Stimulated activated CD4-positive, alpha-beta T cell treated with anti-CD3 and anti-CD28 coated beads, Interleukin-15, amount 100 ng/mL, for 24 hours (primary cell): ENCODE measurements at regions not wholly inside any gene's neighbourhood (a gene's known extent, or its start where the extent isn't known, plus 50 kb on each side); places are given as distances from the start of the nearest gene placed in this dataset.

Experiments used
- DNase-seq: peaks from one replicate; pipeline ENCODE4 v3.0.0-alpha.2; 2020

DNA sequence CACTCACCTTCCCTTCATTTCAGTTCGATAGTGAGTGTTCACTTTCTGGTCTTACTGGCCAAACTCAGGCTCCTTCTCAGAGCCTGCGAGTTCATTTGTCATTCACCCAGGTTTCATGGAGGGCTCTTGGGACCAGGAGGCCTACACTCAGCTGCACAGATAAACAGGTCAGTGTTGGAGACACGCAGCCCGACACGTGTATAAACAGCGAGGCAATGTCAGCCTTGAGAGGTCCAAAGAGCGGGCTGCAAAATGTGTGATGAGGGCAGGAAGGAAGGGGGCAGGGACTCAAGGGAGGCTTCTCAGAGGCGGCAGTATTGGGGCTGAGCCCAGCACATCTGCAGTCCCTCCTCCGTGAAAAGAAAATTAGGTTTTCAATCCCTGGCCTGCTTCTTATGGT lies 82.6 kb upstream of the ZNF618 start:
- no peak for DNase-seq

DNA sequence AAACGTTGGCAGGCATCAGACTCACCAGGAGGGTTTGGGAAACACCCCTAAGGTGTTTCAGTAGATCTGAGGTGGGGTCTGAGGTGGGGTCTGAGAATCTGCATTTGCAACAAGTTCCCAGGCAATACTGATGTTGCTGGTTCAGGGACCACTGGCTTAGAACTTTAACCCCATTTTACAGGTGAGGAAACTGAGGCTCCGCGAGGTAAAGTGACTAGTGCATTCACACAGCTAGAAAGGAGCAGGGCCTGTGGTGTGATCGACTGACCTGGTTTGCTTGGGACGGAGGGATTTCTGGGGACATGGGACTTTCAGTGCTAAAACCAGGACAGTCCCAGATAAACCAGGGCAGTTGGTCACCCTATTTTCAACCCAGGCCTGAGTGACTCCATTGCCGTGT lies 81.4 kb upstream of the ZNF618 start:
- DNase-seq = no peak

DNA sequence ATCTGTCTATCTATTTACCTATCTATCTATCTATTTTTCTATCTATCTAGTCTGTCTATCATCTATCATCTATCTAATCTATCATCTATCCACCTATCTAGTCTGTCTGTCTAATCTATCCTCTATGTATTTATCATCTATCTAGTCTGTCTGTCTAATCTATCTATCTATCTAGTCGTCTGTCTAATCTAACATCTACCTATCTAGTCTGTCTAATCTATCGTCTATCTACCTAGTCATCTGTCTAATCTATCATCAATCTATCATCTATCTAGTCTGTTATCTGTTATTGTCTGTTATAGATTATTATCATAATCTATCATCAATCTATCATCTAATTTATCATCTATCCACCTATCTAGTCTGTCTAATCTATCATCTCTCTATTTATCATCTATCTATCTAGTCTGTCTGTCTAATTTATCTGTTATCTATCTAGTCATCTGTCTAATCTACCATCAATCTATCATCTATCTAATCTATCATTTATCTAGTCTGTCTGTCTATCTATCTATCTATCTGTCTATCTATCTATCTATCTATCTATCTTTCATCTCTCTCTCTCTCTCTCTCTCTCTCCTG lies 80.2 kb upstream of the ZNF618 start:
- no peak for DNase-seq

DNA sequence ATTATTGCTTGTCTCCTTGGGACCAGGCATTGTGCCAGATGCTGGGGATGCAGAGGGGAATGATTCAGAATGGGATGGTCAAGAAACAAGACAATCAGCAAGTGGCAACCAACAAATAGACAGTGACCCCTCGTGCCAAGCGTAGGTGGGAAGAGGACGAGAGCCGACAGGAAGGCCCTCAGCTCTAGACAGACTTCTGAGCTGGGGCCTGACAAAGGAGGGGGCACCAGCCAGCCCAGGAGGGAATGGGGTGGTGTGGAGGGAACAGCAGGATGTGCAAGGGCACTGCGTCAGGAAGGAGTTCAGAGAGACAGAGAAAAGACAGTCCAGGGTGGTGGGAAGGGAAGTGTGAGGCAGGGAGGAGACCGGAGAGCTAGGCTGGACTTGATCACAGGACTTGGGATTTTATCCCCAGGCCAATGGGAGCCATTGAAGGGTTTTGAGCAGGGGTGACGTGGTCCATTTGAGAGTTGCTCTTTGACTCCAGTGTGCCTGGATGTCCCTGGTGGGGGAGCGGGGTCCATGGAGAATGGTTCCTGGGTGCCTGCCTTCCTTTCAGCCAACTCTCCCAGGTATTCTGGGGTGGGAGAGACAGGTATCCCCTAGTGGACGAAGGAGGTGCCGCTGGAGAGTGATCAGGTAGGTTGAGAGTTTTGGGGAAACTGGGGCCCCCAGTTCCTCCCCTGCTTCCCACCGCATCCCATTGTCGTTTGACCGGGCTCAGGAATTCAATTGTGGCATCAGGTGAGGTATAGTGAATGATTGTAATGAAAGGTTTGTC lies 79.3 kb upstream of the ZNF618 start:
- no peak for DNase-seq

DNA sequence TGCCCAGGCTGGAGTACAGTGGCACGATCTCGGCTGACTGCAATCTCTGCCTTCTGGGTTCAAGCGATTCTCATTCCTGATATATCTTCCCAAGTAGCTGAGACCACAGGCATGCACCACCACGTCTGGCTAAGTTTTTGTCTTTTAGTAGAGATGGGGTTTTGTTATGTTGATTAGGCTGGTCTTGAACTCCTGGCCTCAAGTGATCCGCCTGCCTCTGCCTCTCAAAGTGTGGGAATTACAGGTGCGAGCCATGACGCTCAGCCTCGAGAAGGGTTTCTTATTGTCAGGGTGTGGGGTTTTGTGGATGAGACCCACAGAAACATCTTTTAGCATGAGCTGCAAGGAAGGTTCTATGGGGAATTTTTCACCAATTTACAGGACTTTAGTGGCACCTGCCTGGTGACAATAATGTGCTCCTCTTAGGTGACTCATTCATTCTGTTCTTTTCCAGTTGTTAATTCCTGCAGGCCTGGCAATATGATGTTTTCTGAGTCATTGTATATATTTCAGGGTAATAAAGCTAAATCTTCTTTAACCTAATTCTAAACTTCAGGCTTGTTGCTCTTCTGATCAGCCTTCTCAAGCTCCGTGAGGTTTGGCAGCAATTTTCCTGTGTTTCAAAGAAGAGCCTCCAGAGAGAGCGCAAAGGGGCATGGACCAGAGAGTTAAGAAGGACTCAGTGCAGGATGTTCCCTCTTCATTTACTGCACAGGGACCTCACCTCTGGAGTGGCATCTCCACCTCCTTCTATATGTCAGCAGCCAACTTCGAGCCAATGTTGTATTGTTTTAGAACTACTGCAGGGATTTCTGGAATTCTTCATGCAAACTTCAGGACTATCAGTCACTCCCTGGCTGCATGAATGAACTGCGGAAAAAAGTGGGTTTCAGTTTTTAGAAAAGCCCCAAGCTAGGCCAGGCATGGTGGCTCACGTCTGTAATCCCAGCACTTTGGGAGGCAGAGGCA lies 77.8 kb upstream of the ZNF618 start:
- DNase-seq = no peak

DNA sequence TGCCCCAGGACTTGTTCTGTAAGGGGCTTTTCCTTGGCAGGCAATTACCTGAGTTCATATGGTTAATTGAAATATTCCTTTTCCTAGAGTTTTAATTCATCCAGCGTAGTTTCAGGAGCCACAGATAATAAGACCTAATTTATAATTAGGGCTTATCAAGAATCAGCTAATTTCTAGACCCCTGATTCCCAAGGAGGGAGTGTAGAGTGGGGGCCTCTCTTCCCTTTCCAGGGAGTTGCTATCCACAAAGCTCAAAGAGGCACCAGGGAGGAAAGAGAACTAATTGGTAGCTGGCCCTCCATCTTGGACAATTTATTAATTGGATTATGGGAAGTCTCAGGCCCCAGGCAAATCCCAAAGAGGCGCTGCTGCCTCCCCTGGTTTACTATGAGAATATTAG lies 75.8 kb upstream of the ZNF618 start:
- DNase-seq = no peak

DNA sequence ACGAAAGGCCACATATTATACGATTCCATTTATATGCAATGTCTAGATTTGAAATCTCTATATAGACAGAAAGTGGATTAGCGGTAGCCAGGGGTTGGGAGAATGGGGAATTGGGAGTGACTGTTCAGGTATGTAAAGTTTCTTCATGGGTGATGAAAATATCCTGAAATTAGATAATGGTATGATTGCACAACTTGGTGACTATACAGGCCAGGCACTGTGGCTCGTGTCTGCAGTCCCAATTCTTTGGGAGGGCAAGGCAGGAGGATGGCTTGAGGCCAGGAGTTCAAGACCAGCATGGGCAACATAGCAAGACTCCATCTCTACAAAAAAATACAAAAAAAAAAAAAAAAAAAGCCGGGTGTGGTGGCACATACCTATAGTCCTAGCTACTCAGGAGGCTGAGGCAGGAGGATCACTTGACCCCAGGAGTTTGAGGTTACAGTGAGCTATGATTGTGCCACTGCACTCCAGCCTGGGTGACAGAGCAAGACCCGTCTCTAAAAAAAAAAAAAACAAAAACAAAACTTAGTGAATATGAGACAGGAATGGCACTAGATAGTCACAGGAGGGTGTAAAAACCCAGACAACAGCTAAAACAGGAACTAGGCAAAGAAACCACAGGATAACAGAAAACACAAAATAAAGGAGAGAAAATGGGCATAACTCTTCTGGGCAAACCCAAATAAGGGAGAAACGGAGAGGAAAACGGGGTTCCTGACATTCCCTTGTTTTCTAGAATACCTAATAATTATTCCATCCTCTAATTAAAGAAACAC lies 72.1 kb upstream of the ZNF618 start:
- DNase-seq = no peak

DNA sequence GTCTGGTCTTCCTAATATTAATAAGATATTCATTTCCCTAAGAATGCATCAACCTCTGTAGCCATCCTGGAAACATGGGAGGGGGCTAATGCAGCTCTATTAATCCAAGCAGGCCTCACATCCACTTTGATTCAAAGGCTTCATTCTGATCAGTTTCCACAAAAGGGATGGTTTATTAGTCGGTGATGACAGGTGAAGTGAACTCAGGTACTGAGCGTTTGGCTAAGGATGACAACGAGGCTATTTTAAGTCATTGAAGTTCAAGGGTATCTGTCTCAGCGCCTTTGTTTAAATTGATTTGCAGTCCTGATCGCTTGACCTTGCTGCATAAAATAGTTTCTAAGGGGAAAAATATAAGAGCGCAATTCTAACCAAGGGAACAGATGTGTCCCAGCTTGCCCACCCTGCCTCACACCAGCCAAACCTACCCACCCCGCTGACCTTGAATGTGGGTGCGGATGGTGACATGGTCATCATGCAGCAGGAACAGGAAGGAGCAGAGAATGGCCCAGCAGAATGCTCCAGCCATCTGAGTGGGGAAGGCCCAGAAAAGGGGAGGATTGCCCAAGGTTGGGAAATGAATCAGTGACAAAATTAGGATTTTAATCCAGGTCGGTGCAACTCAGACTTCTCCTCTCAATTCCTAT lies 70.5 kb upstream of the ZNF618 start:
- DNase-seq = no peak

DNA sequence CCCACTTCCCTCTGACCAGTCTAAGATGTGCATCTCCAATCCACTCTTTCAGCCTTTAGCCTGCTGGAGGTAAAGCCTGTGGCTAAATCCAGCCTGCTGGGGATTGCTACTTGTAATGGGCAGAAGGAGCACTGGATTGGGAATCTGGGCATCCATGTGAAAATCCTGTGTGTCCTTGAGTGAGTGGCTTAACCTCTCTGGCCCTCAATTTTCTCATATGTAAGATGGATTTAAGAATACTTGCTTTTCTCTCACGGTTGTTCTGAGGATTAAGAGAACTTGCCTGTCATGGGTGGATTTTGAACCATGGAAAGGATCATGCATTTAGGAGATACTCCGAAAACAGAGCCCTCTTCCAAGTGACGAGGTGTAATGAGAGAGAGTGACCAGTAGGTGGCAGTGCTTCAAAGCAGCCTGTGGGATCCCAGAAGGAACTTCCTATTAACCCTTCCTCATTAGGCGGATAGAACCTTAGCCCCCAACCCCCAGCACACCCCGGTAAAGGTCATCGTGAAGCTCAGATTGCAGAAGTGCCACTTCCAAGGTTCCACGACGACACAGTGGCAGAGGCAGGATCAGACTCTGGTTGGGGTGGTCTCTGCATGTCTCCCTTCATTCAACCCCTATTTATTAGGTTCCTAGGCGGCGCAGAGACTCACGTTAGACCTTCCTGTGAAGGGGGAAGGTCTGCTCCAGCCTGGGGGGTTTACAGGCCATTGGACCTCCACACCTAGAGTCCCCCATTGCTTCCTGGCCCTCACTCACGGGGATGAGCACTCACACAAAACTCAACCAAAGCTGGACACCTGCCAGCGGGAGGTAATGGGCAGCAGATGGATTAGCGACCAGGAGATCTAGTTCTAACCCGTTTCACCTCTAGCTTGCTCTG lies 68.7 kb upstream of the ZNF618 start:
- DNase-seq = peak; percentile 45

DNA sequence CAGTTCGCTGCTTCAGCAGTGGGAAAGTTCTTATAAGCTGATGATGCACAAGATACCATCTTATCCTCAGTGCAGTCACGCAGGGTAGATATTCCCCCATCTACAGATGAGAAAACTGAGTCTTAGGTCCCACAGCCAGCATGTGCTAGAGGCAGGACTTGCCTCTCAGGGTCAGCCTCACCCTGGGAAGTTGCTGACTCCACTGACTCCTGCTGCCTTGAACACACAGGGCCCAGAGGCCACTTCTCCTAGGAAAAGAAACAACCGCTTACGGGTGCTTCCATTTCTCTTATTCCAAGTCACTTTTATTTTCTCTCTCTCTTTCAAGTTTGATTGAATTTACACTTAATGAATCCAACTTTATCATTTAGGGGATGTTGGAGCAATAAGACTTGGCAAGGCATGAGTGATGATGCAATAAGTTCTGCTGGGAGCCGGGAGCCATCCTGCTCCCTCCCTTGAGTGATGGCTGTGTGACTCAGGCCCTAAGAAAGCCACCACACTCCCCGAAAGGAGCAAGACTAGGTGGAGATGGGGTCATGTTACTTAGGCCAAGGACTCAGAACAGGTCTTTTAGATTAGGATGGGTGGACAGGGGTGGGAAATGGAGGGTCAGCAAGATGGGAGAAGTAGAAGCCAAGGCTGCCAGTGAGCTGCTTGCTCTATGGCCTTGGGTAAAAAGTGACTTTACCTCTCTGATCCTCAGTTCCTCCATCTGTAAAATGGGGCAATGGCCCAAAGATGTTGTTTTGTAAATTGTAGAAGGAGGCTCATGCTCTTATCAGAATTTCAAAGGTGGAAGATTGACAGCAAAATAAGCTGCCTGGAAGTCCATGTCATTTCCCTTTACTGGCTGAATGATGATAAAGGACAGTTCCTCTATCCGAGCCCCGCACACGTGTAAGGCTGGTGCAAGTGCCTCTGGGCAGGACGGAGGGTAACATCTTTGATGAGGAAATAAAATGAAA lies 67.4 kb upstream of the ZNF618 start:
- no peak for DNase-seq

DNA sequence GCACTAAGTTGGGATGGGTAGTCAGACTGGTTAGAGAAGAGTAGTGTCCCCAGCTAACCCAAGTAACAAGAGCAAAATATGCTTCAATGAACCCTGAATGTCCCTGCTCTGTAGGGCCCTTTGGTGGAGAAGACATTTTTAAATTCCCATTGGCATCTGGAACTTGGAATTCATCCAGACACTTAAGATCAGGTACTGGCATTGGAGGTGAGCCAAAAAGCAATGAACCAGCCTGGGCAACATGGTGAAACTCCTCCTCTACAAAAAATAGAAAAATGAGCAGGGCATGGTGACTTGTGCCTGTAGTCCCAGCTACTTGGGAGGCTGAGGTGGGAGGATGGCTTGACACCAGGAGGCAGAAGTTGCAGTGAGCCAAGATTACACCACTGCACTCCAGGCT lies 58.9 kb upstream of the ZNF618 start:
- no peak for DNase-seq

DNA sequence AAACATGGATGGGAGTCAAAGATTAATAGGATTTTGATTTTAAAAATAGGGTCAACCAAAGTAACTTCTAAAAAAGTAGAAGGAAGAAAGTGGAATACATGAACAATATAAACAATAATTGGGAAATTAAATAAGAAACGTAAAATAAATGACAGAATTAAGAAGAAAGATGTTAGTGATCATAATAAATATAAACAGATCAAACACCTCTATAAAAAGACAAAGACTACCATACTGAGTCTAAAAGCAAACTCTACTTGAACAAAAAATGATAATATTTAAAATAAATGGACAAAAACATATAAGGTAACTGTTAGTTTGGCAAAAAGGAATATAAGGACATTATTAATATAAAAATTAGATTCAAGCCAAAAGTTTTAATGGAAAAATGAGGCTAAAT lies 57.7 kb upstream of the ZNF618 start:
- DNase-seq = no peak

DNA sequence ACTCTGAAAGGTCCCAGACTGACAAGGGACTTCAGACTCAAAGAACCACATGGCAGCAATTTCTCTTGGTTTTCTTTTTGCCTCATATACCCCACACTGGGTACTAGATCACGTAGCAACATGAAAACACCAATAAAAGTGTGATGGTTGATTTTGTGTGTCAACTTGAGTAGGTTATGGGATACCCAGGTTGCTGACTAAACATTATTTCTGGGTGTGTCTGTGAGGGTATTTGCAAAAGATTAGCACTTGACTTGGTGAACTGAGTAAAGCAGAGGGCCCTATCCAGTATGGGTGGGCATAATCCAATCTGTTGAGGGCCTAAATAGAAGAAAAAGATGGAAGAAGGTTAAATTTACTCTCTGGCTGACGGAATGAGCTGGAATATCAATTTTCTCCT lies 53.8 kb upstream of the ZNF618 start:
- no peak for DNase-seq

DNA sequence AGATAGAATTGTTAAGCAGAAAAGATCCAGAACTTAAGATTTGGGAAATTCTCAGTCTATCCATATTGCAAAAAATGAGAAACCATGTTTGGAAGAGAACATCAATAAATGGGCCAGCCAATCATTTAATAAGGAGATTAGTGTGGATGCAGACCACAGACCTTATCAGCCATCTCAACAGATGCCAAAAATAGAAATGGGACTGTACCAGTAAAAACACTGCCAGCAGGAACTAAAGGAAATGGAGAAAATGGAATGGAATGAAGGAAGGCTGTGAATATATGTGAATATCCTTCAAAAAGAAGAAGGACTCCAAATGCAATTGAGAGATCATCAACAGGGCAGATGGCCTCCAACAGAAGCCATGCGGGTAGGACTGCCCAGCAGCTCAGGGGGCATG lies 52.7 kb upstream of the ZNF618 start:
- DNase-seq = no peak
